BE2C (cell line): ENCODE measurements at regions not wholly inside any gene's neighbourhood (a gene's known extent, or its start where the extent isn't known, plus 50 kb on each side); places are given as distances from the start of the nearest gene placed in this dataset.

ENCODE experiments used
- DNase-seq: peaks from one replicate; pipeline ENCODE4 v3.0.0-alpha.2; 2020
- H3K27me3 ChIP-seq: fragments of 250-450 bp; sonication (Bioruptor Pico); 2 replicates; pipeline ENCODE4 v1.5.1; 2020; ENCODE audit warnings: mild to moderate bottlenecking
- H3K36me3 ChIP-seq: fragments of 250-450 bp; sonication (Bioruptor Pico); 2 replicates; pipeline ENCODE4 v1.5.1; 2020; ENCODE audit warnings: mild to moderate bottlenecking
- H3K4me1 ChIP-seq: fragments of 250-450 bp; sonication (Bioruptor Pico); 2 replicates; pipeline ENCODE4 v1.5.1; 2020
- H3K4me3 ChIP-seq: 2 replicates; pipeline ENCODE4 v1.5.1; 2011; ENCODE audit warnings: low read depth, low read length
- H3K9me3 ChIP-seq: fragments of 250-450 bp; sonication (Bioruptor Pico); 2 replicates; pipeline ENCODE4 v1.5.1; 2020
- CTCF ChIP-seq: IDR thresholded peaks from 2 replicates; pipeline ENCODE4 v1.5.1; 2012; ENCODE audit warnings: mild to moderate bottlenecking, low read depth, low read length

- H3K4me3 ChIP-seq: no peak overlapping the region
- H3K27me3 ChIP-seq: peaks cover 6% of the 10 kb centered on the region; the same call in 1 of the 2 replicates
- H3K36me3 ChIP-seq: no peaks in the 10 kb centered on the region
- H3K4me1 ChIP-seq: no peaks in the 10 kb centered on the region
- H3K9me3 ChIP-seq: no peaks in the 10 kb centered on the region
- DNase-seq: no peak
- no peak for TF ChIP-seq CTCF
These were observed 286.7 kb upstream of the CDH5 start for GRCh38 chr16:66079671-66080334.

GRCh38 chr16:66070140-66070917 lies 296.2 kb upstream of the CDH5 start:
- Histone ChIP-seq H3K4me1 (no peaks in the 10 kb centered on the region), H3K9me3 (no peaks in the 10 kb centered on the region), H3K27me3 (peaks cover 3% of the 10 kb centered on the region; the same call in 1 of the 2 replicates), H3K36me3 (no peaks in the 10 kb centered on the region), H3K4me3 (no peak overlapping the region)
- no peak for DNase-seq
- no peak for TF ChIP-seq CTCF

GRCh38 chr16:66069587-66069986 lies 296.9 kb upstream of the CDH5 start:
- H3K27me3 ChIP-seq: peaks cover 3% of the 10 kb centered on the region; the same call in 1 of the 2 replicates
- no peaks in the 10 kb centered on the region for H3K4me1 ChIP-seq
- DNase-seq: no peak
- H3K4me3 ChIP-seq: no peak overlapping the region
- no peaks in the 10 kb centered on the region for H3K9me3 ChIP-seq
- no peaks in the 10 kb centered on the region for H3K36me3 ChIP-seq
- no peak for TF ChIP-seq CTCF

- Histone ChIP-seq H3K4me1 (no peaks in the 10 kb centered on the region), H3K4me3 (no peak overlapping the region), H3K27me3 (peaks cover 3% of the 10 kb centered on the region; the same call in 1 of the 2 replicates), H3K36me3 (no peaks in the 10 kb centered on the region), H3K9me3 (no peaks in the 10 kb centered on the region)
- no peak for DNase-seq
- no peak for TF ChIP-seq CTCF
These were observed 300.1 kb upstream of the CDH5 start for GRCh38 chr16:66066404-66066803.

- Histone ChIP-seq H3K4me3 (no peak overlapping the region), H3K4me1 (no peaks in the 10 kb centered on the region), H3K36me3 (no peaks in the 10 kb centered on the region), H3K9me3 (no peaks in the 10 kb centered on the region), H3K27me3 (peaks cover 3% of the 10 kb centered on the region; the same call in 1 of the 2 replicates)
- TF ChIP-seq CTCF: no peak
- DNase-seq: no peak
These were observed 300.6 kb upstream of the CDH5 start for GRCh38 chr16:66065925-66066324.
